SH-SY5Y (cell line): ENCODE measurements at regions not wholly inside any gene's neighbourhood (a gene's known extent, or its start where the extent isn't known, plus 50 kb on each side); places are given as distances from the start of the nearest gene placed in this dataset.

Experiments used
- GATA2 ChIP-seq: IDR thresholded peaks from 2 replicates; pipeline ENCODE4 v1.6.1; 2011; ENCODE audit warnings: mild to moderate bottlenecking, low read depth, low read length
- GATA3 ChIP-seq: IDR thresholded peaks from 2 replicates; pipeline ENCODE4 v1.6.1; 2011; ENCODE audit warnings: low read depth, mild to moderate bottlenecking, low read length, moderate library complexity

- TF ChIP-seq GATA2 (no peak), GATA3 (no peak)
Measured at GRCh38 chr4:111535792-111536191, 609.5 kb upstream of the FAM241A start.
